PFSK-1 (cell line): ENCODE measurements at regions not wholly inside any gene's neighbourhood (a gene's known extent, or its start where the extent isn't known, plus 50 kb on each side); places are given as distances from the start of the nearest gene placed in this dataset.

Source experiments
- FOXP2 ChIP-seq: optimal IDR thresholded peaks from 2 replicates; pipeline ENCODE3; 2011; ENCODE audit warnings: borderline replicate concordance, control low read depth, inconsistent platforms; ENCODE audit not compliant: insufficient read depth; ENCODE audit errors: extremely low read length, extremely low read depth
- POLR2AphosphoS5 ChIP-seq: IDR thresholded peaks from 2 replicates; pipeline ENCODE4 v1.6.1; 2012; ENCODE audit warnings: low read depth, mild to moderate bottlenecking, control low read depth, low read length, moderate library complexity
- REST ChIP-seq, 2 experiments: IDR thresholded peaks; 2 replicates each; pipeline versions ENCODE4 v1.6.1 to v1.8.0; 2011 to 2012; ENCODE audit warnings: low read depth in 2 of 2, low read length in 2 of 2, control low read depth in 1 of 2, inconsistent platforms in 1 of 2, mild to moderate bottlenecking in 1 of 2, moderate library complexity in 1 of 2; ENCODE audit not compliant: insufficient read depth in 1 of 2
- SIN3A ChIP-seq: IDR thresholded peaks from 2 replicates; pipeline ENCODE4 v1.6.1; 2012; ENCODE audit warnings: mild to moderate bottlenecking, low read length, moderate library complexity, borderline replicate concordance; ENCODE audit not compliant: insufficient read depth
- TAF1 ChIP-seq: IDR thresholded peaks from 2 replicates; pipeline ENCODE4 v1.6.1; 2012; ENCODE audit warnings: low read length, control low read depth, borderline replicate concordance; ENCODE audit not compliant: insufficient read depth

GRCh38 chr11:134762248-134763029 is 350.4 kb upstream of the B3GAT1 start:
- TF ChIP-seq POLR2AphosphoS5 (no peak), TAF1 (no peak), FOXP2 (no peak), REST (IDR thresholded peaks at IDR 0.05; ENCODE audit: insufficient read depth in 1 of 2, low read depth in 2 of 2, low read length in 2 of 2) (no peak), SIN3A (no peak)

- TF ChIP-seq TAF1 = no peak
- no peak for TF ChIP-seq REST (IDR thresholded peaks at IDR 0.05; ENCODE audit: insufficient read depth in 1 of 2, low read depth in 2 of 2, low read length in 2 of 2)
- no peak for TF ChIP-seq POLR2AphosphoS5
- TF ChIP-seq FOXP2 = no peak
- TF ChIP-seq SIN3A = no peak
Measured at GRCh38 chr11:134761926-134762247, 349.8 kb upstream of the B3GAT1 start.

- TF ChIP-seq REST (IDR thresholded peaks at IDR 0.05; ENCODE audit: insufficient read depth in 1 of 2, low read depth in 2 of 2, low read length in 2 of 2) (no peak), TAF1 (no peak), SIN3A (no peak), POLR2AphosphoS5 (no peak), FOXP2 (no peak)
Measured at GRCh38 chr11:134761386-134761785, 349.3 kb upstream of the B3GAT1 start.

DNA sequence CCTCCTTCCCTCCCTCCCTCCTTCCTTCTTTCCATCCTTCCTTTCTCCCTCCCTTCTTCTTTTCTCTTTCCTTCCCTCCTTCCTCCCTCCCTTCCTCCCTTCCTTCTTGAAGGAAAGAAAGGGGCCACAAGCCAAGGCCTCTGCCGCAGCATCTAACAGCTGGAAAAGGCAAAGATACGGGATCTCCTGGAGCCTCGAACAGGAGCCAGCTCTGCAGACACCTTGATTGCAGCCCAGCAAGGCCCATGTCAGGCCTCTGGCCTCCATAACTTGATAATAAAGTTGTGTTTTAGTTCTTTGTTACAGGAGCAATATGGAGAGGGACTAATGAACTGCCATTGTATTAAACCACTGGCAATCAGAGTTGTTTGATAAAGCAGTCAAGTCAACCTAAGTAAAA is 348.9 kb upstream of the B3GAT1 start:
- TF ChIP-seq SIN3A = no peak
- no peak for TF ChIP-seq FOXP2
- no peak for TF ChIP-seq REST (IDR thresholded peaks at IDR 0.05; ENCODE audit: insufficient read depth in 1 of 2, low read depth in 2 of 2, low read length in 2 of 2)
- no peak for TF ChIP-seq POLR2AphosphoS5
- TF ChIP-seq TAF1 = no peak

DNA sequence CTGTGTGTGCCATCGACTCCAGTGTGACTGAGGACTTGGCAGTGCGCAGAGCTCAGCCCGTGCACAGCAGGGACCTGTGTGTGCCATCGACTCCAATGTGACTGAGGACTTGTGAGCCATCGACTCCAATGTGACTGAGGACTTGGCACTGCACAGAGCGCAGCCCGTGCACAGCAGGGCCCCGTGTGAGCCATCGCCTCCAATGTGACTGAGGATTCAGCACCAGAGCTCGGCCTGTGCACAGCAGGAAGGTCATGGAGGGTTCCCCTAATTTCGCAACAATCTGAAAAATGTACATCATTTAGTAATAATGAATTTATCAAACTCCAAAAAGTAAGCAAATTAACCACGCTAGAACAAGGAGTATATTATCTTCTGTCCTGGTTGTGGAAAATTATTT is 348.3 kb upstream of the B3GAT1 start:
- TF ChIP-seq TAF1 = no peak
- TF ChIP-seq POLR2AphosphoS5 = no peak
- TF ChIP-seq SIN3A = no peak
- TF ChIP-seq FOXP2 = no peak
- TF ChIP-seq REST (IDR thresholded peaks at IDR 0.05; ENCODE audit: insufficient read depth in 1 of 2, low read depth in 2 of 2, low read length in 2 of 2) = no peak
